OCI-M1 (cell line): ENCODE measurements at regions not wholly inside any gene's neighbourhood (a gene's known extent, or its start where the extent isn't known, plus 50 kb on each side); places are given as distances from the start of the nearest gene placed in this dataset.

Experiments
- DNase-seq: peaks from one replicate; lab custom pipeline; 2025; lab: John Stamatoyannopoulos, UW

- DNase-seq: no peak
Measured at GRCh38 chr13:34040863-34041262, 222.9 kb downstream of the RFC3 start.

GRCh38 chr13:34044041-34044440 lies 226.1 kb downstream of the RFC3 start:
- DNase-seq: no peak

- no peak for DNase-seq
Measured at GRCh38 chr13:34044660-34045080, 226.7 kb downstream of the RFC3 start.

- DNase-seq: no peak
Measured at GRCh38 chr13:34046457-34046856, 228.5 kb downstream of the RFC3 start.

GRCh38 chr13:34048652-34049051 lies 230.7 kb downstream of the RFC3 start:
- DNase-seq: no peak

- no peak for DNase-seq
Measured at GRCh38 chr13:34056733-34057258, 238.8 kb downstream of the RFC3 start.

- peak; percentile 0 for DNase-seq
Measured at GRCh38 chr13:34064456-34065205, 246.7 kb downstream of the RFC3 start.

- no peak for DNase-seq
Measured at GRCh38 chr13:34065928-34066327, 248.0 kb downstream of the RFC3 start.

GRCh38 chr13:34066344-34066743 lies 248.4 kb downstream of the RFC3 start:
- DNase-seq: no peak

- DNase-seq: no peak
Measured at GRCh38 chr13:34070006-34070405, 252.1 kb downstream of the RFC3 start.

GRCh38 chr13:34070544-34071303 lies 252.8 kb downstream of the RFC3 start:
- no peak for DNase-seq

- DNase-seq: no peak
Measured at GRCh38 chr13:34076319-34076718, 258.4 kb downstream of the RFC3 start.

GRCh38 chr13:34076943-34077703 lies 259.2 kb downstream of the RFC3 start:
- peak; percentile 28 for DNase-seq

GRCh38 chr13:34078334-34078999 lies 260.5 kb downstream of the RFC3 start:
- DNase-seq: no peak

GRCh38 chr13:34085204-34085603 lies 267.3 kb downstream of the RFC3 start:
- DNase-seq: peak; percentile 15

- DNase-seq: no peak
Measured at GRCh38 chr13:34086281-34086680, 268.3 kb downstream of the RFC3 start.

GRCh38 chr13:34087791-34088190 lies 269.8 kb downstream of the RFC3 start:
- DNase-seq: no peak

GRCh38 chr13:34103854-34104253 lies 285.9 kb downstream of the RFC3 start:
- DNase-seq: no peak

- DNase-seq: no peak
Measured at GRCh38 chr13:34104853-34105252, 286.9 kb downstream of the RFC3 start.

GRCh38 chr13:34107806-34108205 lies 289.9 kb downstream of the RFC3 start:
- DNase-seq: no peak

- no peak for DNase-seq
Measured at GRCh38 chr13:34108410-34108809, 290.5 kb downstream of the RFC3 start.

- DNase-seq: peak; percentile 28
Measured at GRCh38 chr13:34114581-34114980, 296.6 kb downstream of the RFC3 start.
